HUES48 (cell line): ENCODE measurements at regions not wholly inside any gene's neighbourhood (a gene's known extent, or its start where the extent isn't known, plus 50 kb on each side); places are given as distances from the start of the nearest gene placed in this dataset.

Experiments
- H3K27ac ChIP-seq: one replicate; pipeline ENCODE4 v1.7.0; 2013; ENCODE audit warnings: low read depth, low read length, inconsistent platforms
- H3K27me3 ChIP-seq: 2 replicates; pipeline ENCODE4 v1.6.1; 2013; ENCODE audit warnings: mild to moderate bottlenecking, low read length; ENCODE audit not compliant: control insufficient read depth, insufficient read depth
- H3K36me3 ChIP-seq: 2 replicates; pipeline ENCODE4 v1.6.1; 2013; ENCODE audit warnings: low read length; ENCODE audit not compliant: control insufficient read depth, insufficient read depth
- H3K4me1 ChIP-seq: 2 replicates; pipeline ENCODE4 v1.6.1; 2013; ENCODE audit warnings: mild to moderate bottlenecking, low read length; ENCODE audit not compliant: control insufficient read depth, insufficient read depth
- H3K4me3 ChIP-seq: 2 replicates; pipeline ENCODE4 v1.5.1; 2013; ENCODE audit warnings: mild to moderate bottlenecking, low read depth, low read length
- H3K9ac ChIP-seq: 2 replicates; pipeline ENCODE4 v1.6.1; 2013; ENCODE audit warnings: mild to moderate bottlenecking, low read depth, low read length, moderate library complexity
- H3K9me3 ChIP-seq: 2 replicates; pipeline ENCODE4 v1.6.1; 2013; ENCODE audit warnings: low read length; ENCODE audit not compliant: control insufficient read depth, insufficient read depth

DNA sequence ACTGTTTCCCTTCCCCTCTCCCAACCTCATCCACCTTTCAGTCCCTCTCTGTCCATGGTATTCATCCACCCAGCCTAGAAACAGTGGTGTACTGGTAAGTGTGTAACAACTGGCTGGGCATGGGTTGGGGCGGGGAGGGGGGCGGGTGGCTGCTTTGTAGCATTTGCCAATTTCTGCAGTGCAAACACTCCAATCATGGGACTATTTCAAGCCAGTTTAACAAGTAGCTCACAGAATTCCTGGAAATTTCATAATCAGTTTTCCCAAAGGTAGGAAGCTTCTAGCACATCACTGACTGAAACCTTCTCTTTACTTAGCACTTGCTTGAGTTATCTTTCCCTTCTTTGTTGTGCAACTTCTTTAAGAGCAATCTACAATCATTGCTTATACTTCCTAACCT is 100.8 kb upstream of the WASF3 start:
- no peaks in the 10 kb centered on the region for H3K4me1 ChIP-seq
- no peaks in the 10 kb centered on the region for H3K9me3 ChIP-seq
- no peak overlapping the region for H3K4me3 ChIP-seq
- no peak overlapping the region for H3K9ac ChIP-seq
- no peaks in the 10 kb centered on the region for H3K27me3 ChIP-seq
- no peak overlapping the region for H3K27ac ChIP-seq
- H3K36me3 ChIP-seq, result no peaks in the 10 kb centered on the region

- H3K9ac ChIP-seq, result no peak overlapping the region
- H3K4me1 ChIP-seq, result no peaks in the 10 kb centered on the region
- H3K27ac ChIP-seq, result no peak overlapping the region
- no peak overlapping the region for H3K4me3 ChIP-seq
- H3K27me3 ChIP-seq, result no peaks in the 10 kb centered on the region
- H3K36me3 ChIP-seq, result no peaks in the 10 kb centered on the region
- H3K9me3 ChIP-seq, result no peaks in the 10 kb centered on the region
Observed at GRCh38 chr13:26457212-26457611, 100.3 kb upstream of the WASF3 start.

DNA sequence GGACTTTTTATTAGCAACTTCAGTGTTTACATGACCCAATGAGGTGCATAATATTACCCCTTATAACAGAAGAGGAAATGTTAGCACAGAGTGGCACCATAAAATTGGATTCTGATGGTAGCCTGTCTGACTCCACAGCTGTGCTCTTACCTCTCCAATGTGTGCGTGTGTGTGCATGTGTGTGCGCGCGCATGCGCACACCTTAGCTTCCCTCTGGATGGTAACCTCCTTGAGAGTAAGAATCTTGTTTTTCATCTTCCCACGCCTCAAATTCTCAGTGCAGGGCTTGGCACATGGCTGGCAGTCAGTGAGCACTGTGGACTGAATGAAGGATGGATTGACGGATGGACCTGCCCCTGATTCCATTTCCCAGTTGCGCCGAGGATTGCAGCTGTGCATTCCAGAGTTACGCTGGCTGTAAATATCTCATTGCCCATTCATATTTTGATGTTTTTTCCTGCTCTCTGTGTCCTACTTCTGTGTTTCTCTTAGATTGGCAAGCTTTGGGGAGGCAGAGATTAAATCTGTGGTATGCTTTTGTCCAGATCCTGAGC is 99.2 kb upstream of the WASF3 start:
- H3K9me3 ChIP-seq, result no peaks in the 10 kb centered on the region
- H3K36me3 ChIP-seq, result no peaks in the 10 kb centered on the region
- no peaks in the 10 kb centered on the region for H3K27me3 ChIP-seq
- no peak overlapping the region for H3K4me3 ChIP-seq
- no peaks in the 10 kb centered on the region for H3K4me1 ChIP-seq
- no peak overlapping the region for H3K27ac ChIP-seq
- no peak overlapping the region for H3K9ac ChIP-seq

- Histone ChIP-seq H3K27ac (no peak overlapping the region), H3K36me3 (no peaks in the 10 kb centered on the region), H3K27me3 (no peaks in the 10 kb centered on the region), H3K4me1 (no peaks in the 10 kb centered on the region), H3K4me3 (no peak overlapping the region), H3K9me3 (no peaks in the 10 kb centered on the region), H3K9ac (no peak overlapping the region)
Observed at GRCh38 chr13:26459276-26460131, 98.0 kb upstream of the WASF3 start.

GRCh38 chr13:26460648-26461047 is 96.8 kb upstream of the WASF3 start:
- Histone ChIP-seq H3K9me3 (no peaks in the 10 kb centered on the region), H3K4me3 (no peak overlapping the region), H3K36me3 (no peaks in the 10 kb centered on the region), H3K27me3 (no peaks in the 10 kb centered on the region), H3K4me1 (no peaks in the 10 kb centered on the region), H3K9ac (no peak overlapping the region), H3K27ac (no peak overlapping the region)

- H3K4me1 ChIP-seq, result no peaks in the 10 kb centered on the region
- H3K4me3 ChIP-seq, result no peak overlapping the region
- H3K27ac ChIP-seq, result no peak overlapping the region
- H3K27me3 ChIP-seq, result no peaks in the 10 kb centered on the region
- H3K9me3 ChIP-seq, result no peaks in the 10 kb centered on the region
- no peak overlapping the region for H3K9ac ChIP-seq
- no peaks in the 10 kb centered on the region for H3K36me3 ChIP-seq
Observed at GRCh38 chr13:26463296-26463695, 94.2 kb upstream of the WASF3 start.

- H3K4me1 ChIP-seq, result no peaks in the 10 kb centered on the region
- no peak overlapping the region for H3K27ac ChIP-seq
- H3K9me3 ChIP-seq, result no peaks in the 10 kb centered on the region
- no peaks in the 10 kb centered on the region for H3K36me3 ChIP-seq
- no peaks in the 10 kb centered on the region for H3K27me3 ChIP-seq
- H3K4me3 ChIP-seq, result no peak overlapping the region
- H3K9ac ChIP-seq, result no peak overlapping the region
Observed at GRCh38 chr13:26463848-26464247, 93.6 kb upstream of the WASF3 start.

DNA sequence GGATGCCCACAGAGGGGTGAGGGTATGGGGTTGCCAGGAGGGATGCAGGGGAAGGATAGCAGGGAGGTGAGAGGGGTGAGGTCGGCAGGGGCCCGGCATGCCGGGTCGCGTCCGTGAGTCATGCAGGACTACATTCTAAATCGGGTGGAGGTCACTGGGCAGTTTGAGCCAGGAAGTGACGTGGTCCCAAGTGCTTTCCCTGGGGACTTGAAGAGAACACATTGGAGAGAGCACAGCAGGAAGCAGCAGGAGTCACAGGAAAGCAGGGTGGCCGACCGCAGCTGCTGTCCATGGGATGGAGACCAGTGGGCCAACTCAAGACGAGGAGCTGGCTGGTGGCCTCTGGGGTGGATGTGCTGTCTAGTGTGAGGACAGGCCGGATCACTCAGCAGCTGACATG is 92.0 kb upstream of the WASF3 start:
- no peaks in the 10 kb centered on the region for H3K4me1 ChIP-seq
- H3K36me3 ChIP-seq, result no peaks in the 10 kb centered on the region
- H3K9ac ChIP-seq, result no peak overlapping the region
- H3K9me3 ChIP-seq, result no peaks in the 10 kb centered on the region
- no peak overlapping the region for H3K27ac ChIP-seq
- no peak overlapping the region for H3K4me3 ChIP-seq
- H3K27me3 ChIP-seq, result no peaks in the 10 kb centered on the region

- H3K9me3 ChIP-seq, result no peaks in the 10 kb centered on the region
- no peaks in the 10 kb centered on the region for H3K36me3 ChIP-seq
- no peaks in the 10 kb centered on the region for H3K27me3 ChIP-seq
- H3K27ac ChIP-seq, result no peak overlapping the region
- H3K4me3 ChIP-seq, result no peak overlapping the region
- no peak overlapping the region for H3K9ac ChIP-seq
- H3K4me1 ChIP-seq, result no peaks in the 10 kb centered on the region
Observed at GRCh38 chr13:26465954-26466353, 91.5 kb upstream of the WASF3 start.

DNA sequence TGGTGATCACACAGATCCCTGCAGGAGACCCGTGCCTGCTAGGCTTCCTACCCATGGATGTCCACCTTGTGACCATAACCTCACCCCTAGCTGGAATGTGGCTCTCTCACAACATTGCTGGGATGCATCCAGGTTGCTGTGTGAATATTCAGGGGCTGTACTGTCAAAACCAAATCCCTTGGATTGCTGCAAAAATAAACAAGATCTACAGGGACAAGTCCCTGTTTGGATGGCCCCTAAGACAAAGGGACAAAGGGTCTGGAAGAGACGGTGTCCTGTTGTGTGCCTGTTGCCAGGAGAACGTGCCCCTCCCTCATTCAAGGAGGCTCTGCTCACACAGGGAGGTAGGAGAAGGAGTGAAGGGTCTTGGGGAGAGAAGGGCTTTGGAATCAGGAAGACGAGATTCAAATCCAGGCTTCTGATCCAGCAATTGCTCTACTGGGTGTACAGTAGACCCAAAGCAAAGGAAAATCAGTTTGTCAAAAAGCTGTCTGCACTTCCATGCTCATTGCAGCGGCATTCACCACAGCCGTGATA is 89.2 kb upstream of the WASF3 start:
- H3K9ac ChIP-seq, result no peak overlapping the region
- no peaks in the 10 kb centered on the region for H3K4me1 ChIP-seq
- H3K4me3 ChIP-seq, result no peak overlapping the region
- no peak overlapping the region for H3K27ac ChIP-seq
- H3K9me3 ChIP-seq, result no peaks in the 10 kb centered on the region
- no peaks in the 10 kb centered on the region for H3K36me3 ChIP-seq
- H3K27me3 ChIP-seq, result no peaks in the 10 kb centered on the region

DNA sequence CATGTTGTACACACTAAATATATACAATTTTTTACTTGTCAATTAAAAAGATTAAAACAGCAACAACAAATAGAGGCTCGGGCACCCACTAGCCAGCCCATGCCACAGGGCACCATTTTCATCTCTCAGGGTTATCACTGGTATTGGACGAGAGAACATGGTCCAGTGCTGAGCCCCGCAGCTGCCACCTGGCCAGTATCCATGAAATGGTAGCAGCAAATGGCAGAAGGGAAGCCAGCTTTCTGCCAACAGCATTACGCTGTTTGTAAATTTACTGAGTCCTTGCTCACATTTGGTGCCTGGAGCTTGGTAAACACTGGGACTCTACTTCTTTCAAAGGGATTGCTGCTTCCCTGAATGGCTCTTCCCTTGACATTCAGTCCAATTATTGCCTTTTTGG is 87.9 kb upstream of the WASF3 start:
- H3K4me1 ChIP-seq, result peaks cover 9% of the 10 kb centered on the region
- no peaks in the 10 kb centered on the region for H3K36me3 ChIP-seq
- no peak overlapping the region for H3K9ac ChIP-seq
- no peak overlapping the region for H3K4me3 ChIP-seq
- no peak overlapping the region for H3K27ac ChIP-seq
- H3K27me3 ChIP-seq, result no peaks in the 10 kb centered on the region
- no peaks in the 10 kb centered on the region for H3K9me3 ChIP-seq
